Osteocyte (in vitro differentiated cells): ENCODE measurements at regions not wholly inside any gene's neighbourhood (a gene's known extent, or its start where the extent isn't known, plus 50 kb on each side); places are given as distances from the start of the nearest gene placed in this dataset.

Source experiments
- DNase-seq: peaks from one replicate; pipeline ENCODE4 v3.0.0; 2021; ENCODE audit warnings: mixed read lengths; ENCODE audit not compliant: unreplicated experiment; ENCODE audit errors: extremely low spot score
- H3K27ac Mint-ChIP-seq: one replicate; pipeline ENCODE4 v1.8.0; 2021; ENCODE audit warnings: mild to moderate bottlenecking, mixed read lengths; ENCODE audit not compliant: unreplicated experiment
- H3K27me3 Mint-ChIP-seq: one replicate; pipeline ENCODE4 v1.8.0; 2021; ENCODE audit warnings: mixed read lengths; ENCODE audit not compliant: unreplicated experiment
- H3K36me3 Mint-ChIP-seq: one replicate; pipeline ENCODE4 v1.8.0; 2021; ENCODE audit warnings: mixed read lengths; ENCODE audit not compliant: unreplicated experiment
- H3K4me1 Mint-ChIP-seq: one replicate; pipeline ENCODE4 v1.8.0; 2021; ENCODE audit warnings: mixed read lengths; ENCODE audit not compliant: unreplicated experiment
- H3K4me3 Mint-ChIP-seq: one replicate; pipeline ENCODE4 v1.8.0; 2021; ENCODE audit warnings: mild to moderate bottlenecking, moderate library complexity, mixed read lengths; ENCODE audit not compliant: unreplicated experiment
- H3K9me3 Mint-ChIP-seq: one replicate; pipeline ENCODE4 v1.8.0; 2021; ENCODE audit warnings: mixed read lengths; ENCODE audit not compliant: unreplicated experiment
- TF ChIP-seq, protein P1 (sequence below): fragments of 200-600 bp; sonication (generic); IDR thresholded peaks from 2 replicates; pipeline ENCODE4 v1.5.0; 2021; ENCODE audit warnings: antibody characterized with exemption, mild to moderate bottlenecking, moderate library complexity

DNA sequence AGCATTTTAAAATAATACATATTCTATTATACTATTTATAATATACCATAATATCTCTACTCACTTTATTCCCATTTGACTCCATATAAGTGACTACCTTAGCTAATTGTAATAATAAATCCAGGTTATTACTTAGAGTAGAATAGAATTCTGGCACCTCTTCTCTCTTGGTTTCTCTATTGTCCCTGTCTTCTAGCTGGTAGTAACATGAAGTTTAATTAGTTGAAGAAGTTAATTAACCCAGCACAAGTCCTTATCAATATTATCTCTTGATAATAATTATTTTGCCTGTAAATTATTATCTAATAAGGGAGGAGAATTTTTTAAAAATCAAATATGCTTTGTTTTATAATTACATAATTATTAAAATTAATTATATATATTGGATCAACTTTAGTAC is 1571.2 kb upstream of the PRR20A start:
- Mint-ChIP-seq H3K36me3 (no peaks in the 10 kb centered on the region), H3K27ac (no peak overlapping the region), H3K4me3 (no peak overlapping the region), H3K4me1 (no peaks in the 10 kb centered on the region), H3K27me3 (peaks cover 3% of the 10 kb centered on the region), H3K9me3 (no peaks in the 10 kb centered on the region)
- TF ChIP-seq, protein P1, sequence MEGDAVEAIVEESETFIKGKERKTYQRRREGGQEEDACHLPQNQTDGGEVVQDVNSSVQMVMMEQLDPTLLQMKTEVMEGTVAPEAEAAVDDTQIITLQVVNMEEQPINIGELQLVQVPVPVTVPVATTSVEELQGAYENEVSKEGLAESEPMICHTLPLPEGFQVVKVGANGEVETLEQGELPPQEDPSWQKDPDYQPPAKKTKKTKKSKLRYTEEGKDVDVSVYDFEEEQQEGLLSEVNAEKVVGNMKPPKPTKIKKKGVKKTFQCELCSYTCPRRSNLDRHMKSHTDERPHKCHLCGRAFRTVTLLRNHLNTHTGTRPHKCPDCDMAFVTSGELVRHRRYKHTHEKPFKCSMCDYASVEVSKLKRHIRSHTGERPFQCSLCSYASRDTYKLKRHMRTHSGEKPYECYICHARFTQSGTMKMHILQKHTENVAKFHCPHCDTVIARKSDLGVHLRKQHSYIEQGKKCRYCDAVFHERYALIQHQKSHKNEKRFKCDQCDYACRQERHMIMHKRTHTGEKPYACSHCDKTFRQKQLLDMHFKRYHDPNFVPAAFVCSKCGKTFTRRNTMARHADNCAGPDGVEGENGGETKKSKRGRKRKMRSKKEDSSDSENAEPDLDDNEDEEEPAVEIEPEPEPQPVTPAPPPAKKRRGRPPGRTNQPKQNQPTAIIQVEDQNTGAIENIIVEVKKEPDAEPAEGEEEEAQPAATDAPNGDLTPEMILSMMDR, result no peak
- DNase-seq, result no peak

DNA sequence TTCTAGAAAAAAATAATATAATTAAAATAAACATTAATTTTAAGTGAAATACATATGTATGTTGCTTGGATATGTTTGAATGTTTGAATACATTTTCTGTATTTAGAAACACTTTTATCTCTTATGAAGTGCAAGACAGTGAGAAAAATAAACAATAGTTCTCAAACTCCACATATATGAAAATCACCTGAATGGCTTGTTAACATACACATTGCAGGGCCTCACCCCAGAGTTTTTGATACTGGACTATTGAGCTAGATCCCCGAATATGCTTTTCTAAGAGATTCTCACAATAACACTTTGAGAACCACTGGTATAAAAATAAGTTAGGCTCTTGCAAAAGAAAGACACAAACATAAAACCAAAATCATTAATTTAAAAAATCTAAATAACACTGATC is 1570.3 kb upstream of the PRR20A start:
- Mint-ChIP-seq H3K4me3 (no peak overlapping the region), H3K27ac (no peak overlapping the region), H3K36me3 (no peaks in the 10 kb centered on the region), H3K9me3 (no peaks in the 10 kb centered on the region), H3K27me3 (peaks cover 3% of the 10 kb centered on the region), H3K4me1 (no peaks in the 10 kb centered on the region)
- TF ChIP-seq, protein P1, result no peak
- no peak for DNase-seq

DNA sequence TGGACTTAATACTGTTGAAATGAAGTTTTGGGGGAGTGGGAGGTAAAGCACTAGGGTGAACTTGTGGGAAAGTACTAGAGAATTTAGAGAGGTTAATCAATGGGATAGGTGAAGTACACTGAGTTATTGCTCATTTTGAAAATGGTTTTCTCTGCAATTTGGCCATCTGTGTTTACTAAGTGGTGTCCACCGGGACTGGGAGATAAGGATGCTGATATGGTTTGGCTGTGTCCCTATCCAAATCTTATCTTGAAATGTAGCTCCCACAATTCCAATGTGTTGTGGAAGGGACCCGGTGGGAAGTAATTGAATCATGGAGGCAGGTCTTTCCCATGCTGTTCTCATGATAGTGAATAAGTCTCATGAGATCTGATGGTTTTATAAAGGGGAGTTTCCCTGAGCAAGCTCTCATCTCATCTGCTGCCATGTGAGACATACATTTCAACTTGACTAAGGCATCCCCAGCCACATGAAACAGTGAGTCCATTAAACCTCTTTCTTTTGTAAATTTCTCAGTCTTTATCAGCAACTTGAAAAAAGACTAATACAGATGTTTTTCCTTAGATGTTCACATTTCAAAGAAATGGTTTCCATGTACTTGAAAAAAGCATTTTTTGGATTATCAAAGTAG is 1569.4 kb upstream of the PRR20A start:
- H3K9me3 Mint-ChIP-seq, result no peaks in the 10 kb centered on the region
- H3K4me3 Mint-ChIP-seq, result no peak overlapping the region
- H3K4me1 Mint-ChIP-seq, result no peaks in the 10 kb centered on the region
- H3K27me3 Mint-ChIP-seq, result peaks cover 3% of the 10 kb centered on the region
- H3K36me3 Mint-ChIP-seq, result no peaks in the 10 kb centered on the region
- H3K27ac Mint-ChIP-seq, result no peak overlapping the region
- TF ChIP-seq, protein P1, result no peak
- DNase-seq, result no peak

DNA sequence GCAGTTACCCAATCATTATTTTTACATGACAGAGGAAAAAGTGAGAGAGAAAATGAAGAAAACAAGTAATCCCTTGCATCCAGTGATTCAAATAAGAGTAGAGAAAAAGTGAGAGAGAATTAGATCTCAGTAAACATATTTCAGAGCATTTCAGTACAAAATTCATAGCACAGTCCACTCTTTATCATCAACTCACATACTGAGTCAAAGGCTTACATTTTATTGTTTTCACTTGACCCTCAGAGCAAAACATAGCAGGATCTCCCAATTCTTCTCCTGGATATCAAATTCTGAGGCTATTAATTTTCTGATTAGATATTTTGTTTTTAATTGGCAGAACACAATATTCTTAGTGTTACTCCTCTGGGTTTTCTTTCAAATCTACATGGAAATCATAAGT is 1568.3 kb upstream of the PRR20A start:
- Mint-ChIP-seq H3K27me3 (peaks cover 3% of the 10 kb centered on the region), H3K36me3 (no peaks in the 10 kb centered on the region), H3K27ac (no peak overlapping the region), H3K4me1 (no peaks in the 10 kb centered on the region), H3K9me3 (no peaks in the 10 kb centered on the region), H3K4me3 (no peak overlapping the region)
- no peak for DNase-seq
- TF ChIP-seq, protein P1, result no peak

DNA sequence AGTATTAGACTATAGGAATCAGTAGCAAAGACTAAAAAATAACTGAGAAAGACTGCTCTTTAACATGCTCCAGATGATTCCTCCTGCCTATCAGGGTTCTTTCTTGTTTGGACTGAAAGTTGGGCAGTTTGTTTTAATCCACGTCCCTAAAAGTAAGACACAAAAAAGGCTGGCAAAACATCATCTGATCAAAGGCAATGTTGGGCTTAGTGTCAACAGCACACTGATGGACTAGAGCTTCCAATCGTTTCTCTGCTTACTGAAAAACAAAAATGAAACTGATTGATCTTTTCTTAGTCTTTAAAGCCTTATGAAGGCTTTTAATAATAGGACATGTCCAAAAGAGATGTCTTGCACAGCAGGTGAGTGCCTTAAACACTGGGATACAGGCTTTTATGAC is 1567.9 kb upstream of the PRR20A start:
- Mint-ChIP-seq H3K36me3 (no peaks in the 10 kb centered on the region), H3K4me1 (no peaks in the 10 kb centered on the region), H3K9me3 (no peaks in the 10 kb centered on the region), H3K27ac (no peak overlapping the region), H3K27me3 (peaks cover 3% of the 10 kb centered on the region), H3K4me3 (no peak overlapping the region)
- DNase-seq, result no peak
- TF ChIP-seq, protein P1, result no peak
